ENCODE measurements at regions not wholly inside any gene's neighbourhood (a gene's known extent, or its start where the extent isn't known, plus 50 kb on each side); places are given as distances from the start of the nearest gene placed in this dataset.
"Not testable (repeated sequence)": the region's sequence is repeated elsewhere in the genome, so short reads cannot be mapped to it uniquely, and the experiment has no call there.

- no peak for DNase-seq
These were observed 223.4 kb downstream of the SEC23IP start for GRCh38 chr10:120115959-120116358.

GRCh38 chr10:120121768-120122167, 229.2 kb downstream of the SEC23IP start:
- no peak for DNase-seq

- DNase-seq = no peak
These were observed 238.7 kb downstream of the SEC23IP start for GRCh38 chr10:120131183-120131582.

GRCh38 chr10:120132811-120133210, 240.3 kb downstream of the SEC23IP start:
- no peak for DNase-seq

GRCh38 chr10:120138689-120139088, 246.2 kb downstream of the SEC23IP start:
- DNase-seq = no peak

GRCh38 chr10:120145107-120145506, 252.6 kb downstream of the SEC23IP start:
- no peak for DNase-seq

- no peak for DNase-seq
These were observed 264.2 kb downstream of the SEC23IP start for GRCh38 chr10:120156614-120157274.

- DNase-seq = no peak
These were observed 268.6 kb downstream of the SEC23IP start for GRCh38 chr10:120161111-120161510.

GRCh38 chr10:120162471-120162870, 269.9 kb downstream of the SEC23IP start:
- no peak for DNase-seq

- DNase-seq = no peak
These were observed 279.8 kb downstream of the SEC23IP start for GRCh38 chr10:120172356-120172755.

- DNase-seq = no peak
These were observed 282.0 kb downstream of the SEC23IP start for GRCh38 chr10:120174491-120174890.

GRCh38 chr10:120177330-120177729, 279.7 kb upstream of the PLPP4 start:
- no peak for DNase-seq

GRCh38 chr10:120180160-120180559, 276.9 kb upstream of the PLPP4 start:
- DNase-seq = no peak

GRCh38 chr10:120181154-120181553, 275.9 kb upstream of the PLPP4 start:
- DNase-seq = no peak

GRCh38 chr10:120182431-120182830, 274.6 kb upstream of the PLPP4 start:
- DNase-seq = no peak

- DNase-seq = no peak
These were observed 273.5 kb upstream of the PLPP4 start for GRCh38 chr10:120183546-120183945.

GRCh38 chr10:120184547-120185337, 272.3 kb upstream of the PLPP4 start:
- DNase-seq = peak; percentile 66

- no peak for DNase-seq
These were observed 270.5 kb upstream of the PLPP4 start for GRCh38 chr10:120186506-120186905.

- DNase-seq = not testable (repeated sequence)
These were observed 269.9 kb upstream of the PLPP4 start for GRCh38 chr10:120187168-120187567.

- no peak for DNase-seq
These were observed 268.1 kb upstream of the PLPP4 start for GRCh38 chr10:120188950-120189349.

- DNase-seq = no peak
These were observed 260.9 kb upstream of the PLPP4 start for GRCh38 chr10:120195984-120196712.

- no peak for DNase-seq
These were observed 252.2 kb upstream of the PLPP4 start for GRCh38 chr10:120204877-120205276.

GRCh38 chr10:120205368-120206018, 251.5 kb upstream of the PLPP4 start:
- no peak for DNase-seq
